GM12892 (cell line): ENCODE measurements at regions not wholly inside any gene's neighbourhood (a gene's known extent, or its start where the extent isn't known, plus 50 kb on each side); places are given as distances from the start of the nearest gene placed in this dataset.

Source experiments
- POLR2A ChIP-seq: IDR thresholded peaks from 2 replicates; pipeline ENCODE4 v1.6.1; 2011; ENCODE audit warnings: low read depth, low read length, control low read depth
- POLR2AphosphoS5 ChIP-seq: IDR thresholded peaks from 2 replicates; pipeline ENCODE4 v1.6.1; 2011; ENCODE audit warnings: low read depth, low read length, control low read depth
- TAF1 ChIP-seq: IDR thresholded peaks from 2 replicates; pipeline ENCODE4 v1.6.1; 2011; ENCODE audit warnings: low read depth, mild to moderate bottlenecking, control low read depth, low read length, borderline replicate concordance

DNA sequence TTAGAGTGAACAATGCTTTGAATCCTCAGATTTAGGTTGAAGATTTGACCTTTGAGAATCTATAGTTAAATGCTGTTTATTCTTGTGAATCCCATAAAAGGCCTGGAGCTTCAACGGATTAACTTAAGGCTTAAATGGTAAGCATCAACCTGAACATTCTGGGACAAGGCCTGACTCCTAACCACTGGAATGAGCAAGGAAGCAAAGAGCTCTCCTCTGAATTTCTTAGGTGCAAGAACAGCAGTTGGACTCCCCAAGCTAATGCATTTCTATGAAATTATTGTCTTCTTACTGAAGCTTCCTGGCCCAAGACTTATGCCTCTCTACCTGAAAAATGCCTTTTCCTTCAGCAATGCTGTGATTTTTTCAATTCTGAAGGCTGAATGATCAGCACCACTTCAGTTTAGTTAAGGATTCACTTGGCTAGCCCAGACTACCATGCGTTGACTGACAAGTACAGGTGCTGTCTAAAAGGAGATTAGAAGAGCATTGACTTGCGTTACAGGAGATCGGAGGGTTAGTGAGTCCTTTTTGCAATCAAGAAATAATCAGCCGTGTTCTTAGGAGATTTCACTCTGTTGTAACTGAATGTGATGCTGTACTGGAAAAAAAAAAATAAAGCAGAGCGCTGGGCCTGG lies 178.5 kb downstream of the ZC3H11B start:
- TF ChIP-seq TAF1 (no peak), POLR2AphosphoS5 (no peak), POLR2A (no peak)
